Fibroblast of mammary gland (primary cell): ENCODE measurements at regions not wholly inside any gene's neighbourhood (a gene's known extent, or its start where the extent isn't known, plus 50 kb on each side); places are given as distances from the start of the nearest gene placed in this dataset.
"Not testable (repeated sequence)": the region's sequence is repeated elsewhere in the genome, so short reads cannot be mapped to it uniquely, and the experiment has no call there.

Experiments
- DNase-seq: peaks from one replicate; pipeline ENCODE4 v3.0.0-alpha.2; 2010; ENCODE audit warnings: low read depth
- H3K4me3 ChIP-seq: 2 replicates; pipeline ENCODE4 v1.5.1; 2011; ENCODE audit warnings: low read depth, mild to moderate bottlenecking, low read length, moderate library complexity; ENCODE audit not compliant: control insufficient read depth
- CTCF ChIP-seq: conservative IDR thresholded peaks from 2 replicates; pipeline ENCODE4 v1.5.1; 2011; ENCODE audit warnings: low read depth, low read length, inconsistent platforms; ENCODE audit not compliant: control insufficient read depth, insufficient read depth

DNA sequence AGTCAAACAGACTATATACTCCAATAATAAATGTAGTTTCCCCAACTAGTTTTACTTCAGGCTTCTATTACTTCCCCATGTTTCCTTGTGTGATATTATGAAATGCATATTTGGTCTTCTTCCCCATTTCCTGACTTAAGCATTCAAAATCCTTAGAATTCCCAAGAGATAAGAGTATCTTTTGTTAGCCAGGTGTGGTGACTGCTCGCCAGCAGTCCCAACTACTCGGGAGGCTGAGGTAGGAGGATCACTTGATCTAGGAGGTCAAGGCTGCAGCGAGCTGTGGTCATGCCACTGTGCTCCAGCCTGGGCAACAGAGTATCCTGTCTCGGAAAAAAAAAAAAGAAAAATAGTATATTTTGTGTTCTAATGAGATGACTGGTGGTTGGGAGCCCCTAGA, 72.7 kb upstream of the UBE2E2 start:
- no peak for DNase-seq

GRCh38 chr3:23135026-23135785, 67.9 kb upstream of the UBE2E2 start:
- DNase-seq: no peak
- TF ChIP-seq CTCF: no peak
- no peak overlapping the region for H3K4me3 ChIP-seq

More for the DNA sequence above, 72.7 kb upstream of the UBE2E2 start:
- TF ChIP-seq CTCF: no peak
- no peak overlapping the region for H3K4me3 ChIP-seq

GRCh38 chr3:23136054-23136453, 67.1 kb upstream of the UBE2E2 start:
- no peak for DNase-seq
- no peak overlapping the region for H3K4me3 ChIP-seq
- no peak for TF ChIP-seq CTCF

GRCh38 chr3:23144051-23144450, 59.1 kb upstream of the UBE2E2 start:
- not testable (repeated sequence) for DNase-seq, H3K4me3 ChIP-seq

DNA sequence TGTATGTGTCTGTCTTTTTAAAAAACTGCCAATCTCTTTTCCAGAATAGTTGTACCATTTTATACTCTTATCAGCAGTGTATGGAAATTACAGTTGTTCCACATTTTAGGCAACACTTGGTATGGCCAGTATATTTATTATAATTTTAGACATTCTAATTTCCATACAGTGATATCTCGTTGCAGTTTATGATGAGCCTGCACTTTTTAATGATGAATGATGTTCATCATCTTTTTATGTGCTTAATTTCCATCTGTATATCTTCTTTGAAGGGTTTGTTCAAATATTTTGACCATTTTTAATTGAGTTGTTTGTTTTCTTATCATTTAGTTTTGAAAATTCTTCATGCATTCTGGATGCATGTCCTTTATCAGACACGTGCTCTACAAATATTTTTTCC, 57.0 kb upstream of the UBE2E2 start:
- no peak for TF ChIP-seq CTCF
- DNase-seq: no peak
- no peak overlapping the region for H3K4me3 ChIP-seq

GRCh38 chr3:23152989-23153388, 50.1 kb upstream of the UBE2E2 start:
- H3K4me3 ChIP-seq: no peak overlapping the region
- DNase-seq: peak; percentile 21
- TF ChIP-seq CTCF: no peak
